ENCODE measurements at regions not wholly inside any gene's neighbourhood (a gene's known extent, or its start where the extent isn't known, plus 50 kb on each side); places are given as distances from the start of the nearest gene placed in this dataset.

DNA sequence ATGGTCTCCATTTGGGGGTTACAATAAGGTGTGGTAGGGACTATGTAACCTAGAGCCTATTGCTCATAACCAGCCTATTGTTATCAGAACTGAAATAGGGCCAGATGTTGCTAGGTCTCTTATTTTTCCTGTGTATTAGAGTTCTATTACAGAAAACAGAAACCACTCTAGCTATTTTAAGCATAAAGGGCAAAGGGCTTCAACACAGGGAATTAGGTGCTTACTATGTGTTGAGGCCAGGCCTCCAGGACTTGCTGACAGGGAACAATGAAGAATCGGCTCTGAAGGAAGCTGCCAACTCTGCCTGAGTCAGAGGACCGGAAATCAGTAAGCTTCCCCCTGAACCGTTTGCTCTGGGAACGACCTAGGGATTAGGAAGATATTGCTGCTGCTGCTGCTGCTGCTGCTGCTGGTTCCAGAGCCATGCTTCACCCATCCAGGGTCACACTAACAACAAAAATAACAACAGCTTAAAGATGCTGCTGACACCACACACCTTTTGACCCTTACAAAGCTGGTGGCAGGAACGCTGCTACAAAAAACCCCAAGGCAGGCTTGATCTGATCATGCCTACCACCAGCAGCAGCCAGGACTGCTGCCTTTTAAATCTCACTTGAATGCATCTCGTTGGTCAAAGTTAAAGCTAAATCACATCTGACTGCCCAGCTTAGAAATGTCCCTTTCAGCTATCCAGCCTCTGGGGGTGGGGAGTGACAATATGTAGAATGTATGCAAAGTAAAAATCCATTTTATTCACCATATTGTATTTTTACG, 276.9 kb upstream of the IL12A start:
- DNase-seq (peak; percentile 22 to 68 (median 53)), ATAC-seq (ENCODE audit: insufficient read depth, low FRiP score) (peak; percentile 58)

DNA sequence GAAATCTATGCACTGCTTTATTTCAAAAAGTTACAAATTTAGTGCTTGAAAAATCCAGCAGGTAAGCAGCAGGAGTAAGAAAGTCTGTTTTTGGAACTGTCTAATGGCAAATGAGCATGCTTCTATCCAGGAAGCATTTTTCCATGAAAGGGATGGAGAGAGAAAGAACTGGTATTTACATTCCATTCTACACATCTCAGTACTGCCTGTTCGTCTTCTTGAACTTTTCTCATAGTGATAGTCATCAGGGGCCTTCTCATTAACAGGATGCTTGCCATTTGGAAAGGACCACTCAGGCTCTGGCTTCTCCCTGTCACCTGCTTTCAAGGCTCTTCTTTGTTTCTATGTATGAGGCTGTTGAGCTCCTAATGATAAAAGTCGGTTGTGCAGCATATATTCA, 267.3 kb upstream of the IL12A start:
- no peaks in the 10 kb centered on the region for H3K4me1 ChIP-seq (ENCODE audit: control insufficient read depth in 5 of 5, insufficient read depth in 5 of 5, low read length in 5 of 5)
- no peak overlapping the region for H3K4me3 ChIP-seq
- DNase-seq (no peak), ATAC-seq (ENCODE audit: insufficient read depth, low FRiP score) (no peak)
- WGBS, 2 donors = 81 to 82% methylated on average over 2 of the region's 2 CpGs
- H3K27me3 ChIP-seq (ENCODE audit: control insufficient read depth in 3 of 3, insufficient read depth in 3 of 3, low read length in 2 of 3) = no peaks in the 10 kb centered on the region
- no peaks in the 10 kb centered on the region for H3K9me3 ChIP-seq (ENCODE audit: control insufficient read depth in 4 of 4, insufficient read depth in 3 of 4, low read length in 3 of 4)
- TF ChIP-seq, protein P1, sequence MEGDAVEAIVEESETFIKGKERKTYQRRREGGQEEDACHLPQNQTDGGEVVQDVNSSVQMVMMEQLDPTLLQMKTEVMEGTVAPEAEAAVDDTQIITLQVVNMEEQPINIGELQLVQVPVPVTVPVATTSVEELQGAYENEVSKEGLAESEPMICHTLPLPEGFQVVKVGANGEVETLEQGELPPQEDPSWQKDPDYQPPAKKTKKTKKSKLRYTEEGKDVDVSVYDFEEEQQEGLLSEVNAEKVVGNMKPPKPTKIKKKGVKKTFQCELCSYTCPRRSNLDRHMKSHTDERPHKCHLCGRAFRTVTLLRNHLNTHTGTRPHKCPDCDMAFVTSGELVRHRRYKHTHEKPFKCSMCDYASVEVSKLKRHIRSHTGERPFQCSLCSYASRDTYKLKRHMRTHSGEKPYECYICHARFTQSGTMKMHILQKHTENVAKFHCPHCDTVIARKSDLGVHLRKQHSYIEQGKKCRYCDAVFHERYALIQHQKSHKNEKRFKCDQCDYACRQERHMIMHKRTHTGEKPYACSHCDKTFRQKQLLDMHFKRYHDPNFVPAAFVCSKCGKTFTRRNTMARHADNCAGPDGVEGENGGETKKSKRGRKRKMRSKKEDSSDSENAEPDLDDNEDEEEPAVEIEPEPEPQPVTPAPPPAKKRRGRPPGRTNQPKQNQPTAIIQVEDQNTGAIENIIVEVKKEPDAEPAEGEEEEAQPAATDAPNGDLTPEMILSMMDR (IDR thresholded peaks at IDR 0.05; ENCODE audit: control extremely low read depth, extremely low read depth) = no peak
- H3K9ac ChIP-seq (ENCODE audit: insufficient read depth in 1 of 2, low read length in 2 of 2) = no peak overlapping the region
- H3K27ac ChIP-seq (ENCODE audit: low read depth in 1 of 2, low read length in 1 of 2) = no peak overlapping the region
- no peaks in the 10 kb centered on the region for H3K36me3 ChIP-seq (ENCODE audit: control insufficient read depth in 4 of 4, insufficient read depth in 4 of 4, low read length in 4 of 4)

More for the DNA sequence above, 276.9 kb upstream of the IL12A start:
- TF ChIP-seq, protein P1 (IDR thresholded peaks at IDR 0.05; ENCODE audit: control extremely low read depth, extremely low read depth) = no peak
- Histone ChIP-seq H3K9me3 (ENCODE audit: control insufficient read depth in 4 of 4, insufficient read depth in 3 of 4, low read length in 3 of 4) (peaks cover 0 to 7% (median 0%) of the 10 kb centered on the region in 4 donors), H3K4me3 (no peak overlapping the region), H3K4me1 (ENCODE audit: control insufficient read depth in 5 of 5, insufficient read depth in 5 of 5, low read length in 5 of 5) (peaks cover 0 to 4% (median 0%) of the 10 kb centered on the region in 5 donors), H3K9ac (ENCODE audit: insufficient read depth in 1 of 2, low read length in 2 of 2) (no peak overlapping the region), H3K27ac (ENCODE audit: low read depth in 1 of 2, low read length in 1 of 2) (peak overlapping the region in 1 of 2 donors; percentile 88), H3K36me3 (ENCODE audit: control insufficient read depth in 4 of 4, insufficient read depth in 4 of 4, low read length in 4 of 4) (no peaks in the 10 kb centered on the region), H3K27me3 (ENCODE audit: control insufficient read depth in 3 of 3, insufficient read depth in 3 of 3, low read length in 2 of 3) (no peaks in the 10 kb centered on the region)
- 44 to 47% methylated on average over 7 of the region's 7 CpGs for WGBS, 2 donors

DNA sequence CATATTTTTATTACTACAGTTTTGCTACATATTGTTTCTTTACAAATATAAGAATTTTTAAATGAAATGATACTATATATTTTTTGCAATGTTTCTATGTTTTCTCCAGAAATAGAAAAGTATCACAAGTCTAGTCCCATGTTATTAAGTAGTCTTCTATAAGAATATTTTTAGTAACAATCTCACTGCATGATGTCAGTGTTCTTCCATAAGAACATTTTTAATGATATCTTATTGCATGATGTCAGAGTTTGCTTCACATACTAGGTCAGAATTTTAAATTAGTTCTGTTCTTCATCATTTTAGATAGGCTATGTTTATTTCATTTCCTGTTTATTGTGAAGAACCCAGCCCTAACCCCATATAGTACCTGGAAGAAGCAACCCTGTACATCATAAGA, 265.3 kb upstream of the IL12A start:
- Histone ChIP-seq H3K4me3 (no peak overlapping the region), H3K36me3 (ENCODE audit: control insufficient read depth in 4 of 4, insufficient read depth in 4 of 4, low read length in 4 of 4) (no peaks in the 10 kb centered on the region), H3K9me3 (ENCODE audit: control insufficient read depth in 4 of 4, insufficient read depth in 3 of 4, low read length in 3 of 4) (no peaks in the 10 kb centered on the region), H3K27me3 (ENCODE audit: control insufficient read depth in 3 of 3, insufficient read depth in 3 of 3, low read length in 2 of 3) (no peaks in the 10 kb centered on the region), H3K27ac (ENCODE audit: low read depth in 1 of 2, low read length in 1 of 2) (no peak overlapping the region), H3K9ac (ENCODE audit: insufficient read depth in 1 of 2, low read length in 2 of 2) (no peak overlapping the region), H3K4me1 (ENCODE audit: control insufficient read depth in 5 of 5, insufficient read depth in 5 of 5, low read length in 5 of 5) (no peaks in the 10 kb centered on the region)
- TF ChIP-seq, protein P1 (IDR thresholded peaks at IDR 0.05; ENCODE audit: control extremely low read depth, extremely low read depth) = no peak
- DNase-seq (no peak), ATAC-seq (ENCODE audit: insufficient read depth, low FRiP score) (no peak)

DNA sequence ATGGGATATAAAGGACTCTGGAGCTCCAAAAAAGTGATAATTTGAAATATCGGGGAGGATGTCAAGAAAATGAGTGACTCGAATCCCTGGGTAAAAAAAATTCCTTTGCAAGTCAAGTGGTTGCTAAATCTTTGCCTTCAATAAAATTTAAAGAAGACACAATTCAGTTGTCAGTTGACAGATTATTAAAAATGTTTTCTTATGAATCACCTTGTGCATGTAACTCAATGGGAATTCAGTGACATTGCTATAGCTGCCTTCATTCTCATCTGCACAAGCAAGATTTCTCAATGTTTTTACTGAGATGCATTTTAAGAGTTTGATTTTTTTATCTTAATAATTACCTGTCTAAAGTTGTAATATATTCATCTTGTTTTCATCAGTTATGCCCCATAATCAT, 264.0 kb upstream of the IL12A start:
- Histone ChIP-seq H3K27me3 (ENCODE audit: control insufficient read depth in 3 of 3, insufficient read depth in 3 of 3, low read length in 2 of 3) (no peaks in the 10 kb centered on the region), H3K4me1 (ENCODE audit: control insufficient read depth in 5 of 5, insufficient read depth in 5 of 5, low read length in 5 of 5) (no peaks in the 10 kb centered on the region), H3K9me3 (ENCODE audit: control insufficient read depth in 4 of 4, insufficient read depth in 3 of 4, low read length in 3 of 4) (no peaks in the 10 kb centered on the region), H3K36me3 (ENCODE audit: control insufficient read depth in 4 of 4, insufficient read depth in 4 of 4, low read length in 4 of 4) (no peaks in the 10 kb centered on the region), H3K4me3 (no peak overlapping the region), H3K27ac (ENCODE audit: low read depth in 1 of 2, low read length in 1 of 2) (no peak overlapping the region), H3K9ac (ENCODE audit: insufficient read depth in 1 of 2, low read length in 2 of 2) (no peak overlapping the region)
- ATAC-seq (ENCODE audit: insufficient read depth, low FRiP score) = no peak
- 92 to 94% methylated on average over 2 of the region's 2 CpGs for whole genome bisulfite sequencing, 2 donors
- TF ChIP-seq, protein P1 (IDR thresholded peaks at IDR 0.05; ENCODE audit: control extremely low read depth, extremely low read depth) = no peak
- no peak for DNase-seq
